NCI-H748 treated with DMSO at 0.1 percent for 48 hours (cell line): ENCODE measurements at regions not wholly inside any gene's neighbourhood (a gene's known extent, or its start where the extent isn't known, plus 50 kb on each side); places are given as distances from the start of the nearest gene placed in this dataset.
"Not testable (repeated sequence)": the region's sequence is repeated elsewhere in the genome, so short reads cannot be mapped to it uniquely, and the experiment has no call there.

Source experiments
- DNase-seq: peaks from one replicate; lab custom pipeline; 2025; lab: John Stamatoyannopoulos, UW

GRCh38 chr11:87460842-87461637 is 423.3 kb downstream of the TMEM135 start:
- no peak for DNase-seq

GRCh38 chr11:87460279-87460678 is 422.5 kb downstream of the TMEM135 start:
- DNase-seq = no peak

- DNase-seq = no peak
Observed at GRCh38 chr11:87459351-87459750, 421.6 kb downstream of the TMEM135 start.

- DNase-seq = no peak
Observed at GRCh38 chr11:87456499-87456898, 418.8 kb downstream of the TMEM135 start.

GRCh38 chr11:87455180-87455579 is 417.4 kb downstream of the TMEM135 start:
- no peak for DNase-seq

- DNase-seq = no peak
Observed at GRCh38 chr11:87454241-87454640, 416.5 kb downstream of the TMEM135 start.

- DNase-seq = no peak
Observed at GRCh38 chr11:87453531-87454089, 415.9 kb downstream of the TMEM135 start.

- not testable (repeated sequence) for DNase-seq
Observed at GRCh38 chr11:87452025-87452424, 414.3 kb downstream of the TMEM135 start.

GRCh38 chr11:87451395-87451794 is 413.7 kb downstream of the TMEM135 start:
- DNase-seq = no peak

GRCh38 chr11:87447606-87448005 is 409.9 kb downstream of the TMEM135 start:
- no peak for DNase-seq

- DNase-seq = no peak
Observed at GRCh38 chr11:87444993-87445392, 407.3 kb downstream of the TMEM135 start.

GRCh38 chr11:87443707-87444106 is 406.0 kb downstream of the TMEM135 start:
- DNase-seq = no peak

GRCh38 chr11:87440076-87440770 is 402.5 kb downstream of the TMEM135 start:
- no peak for DNase-seq

GRCh38 chr11:87438416-87438815 is 400.7 kb downstream of the TMEM135 start:
- DNase-seq = no peak

- DNase-seq = no peak
Observed at GRCh38 chr11:87437844-87438223, 400.1 kb downstream of the TMEM135 start.

- DNase-seq = no peak
Observed at GRCh38 chr11:87437133-87437843, 399.6 kb downstream of the TMEM135 start.

- DNase-seq = no peak
Observed at GRCh38 chr11:87432022-87432421, 394.3 kb downstream of the TMEM135 start.

- no peak for DNase-seq
Observed at GRCh38 chr11:87431392-87431791, 393.7 kb downstream of the TMEM135 start.

GRCh38 chr11:87430821-87431220 is 393.1 kb downstream of the TMEM135 start:
- no peak for DNase-seq

- no peak for DNase-seq
Observed at GRCh38 chr11:87429996-87430395, 392.3 kb downstream of the TMEM135 start.

GRCh38 chr11:87428266-87428665 is 390.5 kb downstream of the TMEM135 start:
- DNase-seq = no peak

- DNase-seq = no peak
Observed at GRCh38 chr11:87425943-87426342, 388.2 kb downstream of the TMEM135 start.

GRCh38 chr11:87425391-87425790 is 387.7 kb downstream of the TMEM135 start:
- no peak for DNase-seq
